ENCODE measurements at regions not wholly inside any gene's neighbourhood (a gene's known extent, or its start where the extent isn't known, plus 50 kb on each side); places are given as distances from the start of the nearest gene placed in this dataset.

- Mint-ChIP-seq H3K4me3 (no peak overlapping the region), H3K36me3 (no peaks in the 10 kb centered on the region), H3K4me1 (peaks cover 5% of the 10 kb centered on the region), H3K9me3 (peaks cover 6% of the 10 kb centered on the region; the same call in 1 of the 2 replicates), H3K27me3 (ENCODE audit: low read depth) (no peaks in the 10 kb centered on the region), H3K27ac (no peak overlapping the region)
- ChIA-PET CTCF (no interaction called here), POLR2A (no interaction called here)
- ATAC-seq (no peak), DNase-seq (ENCODE audit: low spot score) (no peak)
- TF ChIP-seq FOXJ3 (CRISPR knock-in tag; IDR thresholded peaks at IDR 0.05; ENCODE audit: borderline replicate concordance): no peak
- TF ChIP-seq ZNF416 (CRISPR knock-in tag; IDR thresholded peaks at IDR 0.05): no peak
- TF ChIP-seq ZNF532 (CRISPR knock-in tag; IDR thresholded peaks at IDR 0.05; ENCODE audit: borderline replicate concordance): no peak
- TF ChIP-seq PRRX2 (CRISPR knock-in tag; IDR thresholded peaks at IDR 0.05): no peak
- TF ChIP-seq ZNF263 (CRISPR knock-in tag; IDR thresholded peaks at IDR 0.05; ENCODE audit: low read depth): no peak
- TF ChIP-seq TEAD1 (CRISPR knock-in tag; IDR thresholded peaks at IDR 0.05): no peak
- TF ChIP-seq CBFB (CRISPR knock-in tag; IDR thresholded peaks at IDR 0.05; ENCODE audit: low read depth): no peak
- TF ChIP-seq CREB1 (CRISPR knock-in tag; IDR thresholded peaks at IDR 0.05): no peak
- TF ChIP-seq IRF2 (CRISPR knock-in tag; IDR thresholded peaks at IDR 0.05; ENCODE audit: borderline replicate concordance, low read depth): no peak
- no peak for TF ChIP-seq EMX1 (CRISPR knock-in tag; IDR thresholded peaks at IDR 0.05)
- TF ChIP-seq MAX (CRISPR knock-in tag; IDR thresholded peaks at IDR 0.05): no peak
- no peak for TF ChIP-seq SMAD4 (CRISPR knock-in tag; IDR thresholded peaks at IDR 0.05)
- no peak for TF ChIP-seq MYBL2 (CRISPR knock-in tag; IDR thresholded peaks at IDR 0.05)
- TF ChIP-seq TEAD4 (CRISPR knock-in tag; IDR thresholded peaks at IDR 0.05): no peak
- no peak for TF ChIP-seq MLX (CRISPR knock-in tag; IDR thresholded peaks at IDR 0.05)
- no peak for TF ChIP-seq ZBTB21 (CRISPR knock-in tag; IDR thresholded peaks at IDR 0.05; ENCODE audit: borderline replicate concordance)
- no peak for TF ChIP-seq SMAD3 (CRISPR knock-in tag; IDR thresholded peaks at IDR 0.05; ENCODE audit: borderline replicate concordance)
- no peak for TF ChIP-seq TCF7 (CRISPR knock-in tag; IDR thresholded peaks at IDR 0.05; ENCODE audit: low read depth)
- TF ChIP-seq ERG (CRISPR knock-in tag; IDR thresholded peaks at IDR 0.05): no peak
Measured at GRCh38 chr10:133006202-133006601, 63.8 kb upstream of the CFAP46 start.

GRCh38 chr10:133004478-133004877 is 62.1 kb upstream of the CFAP46 start:
- POLR2A ChIA-PET: no interaction called here
- peaks cover 5% of the 10 kb centered on the region for H3K4me1 Mint-ChIP-seq
- peaks cover 6% of the 10 kb centered on the region; the same call in 1 of the 2 replicates for H3K9me3 Mint-ChIP-seq
- DNase-seq (ENCODE audit: low spot score): no peak
- no peak for ATAC-seq
- CTCF ChIA-PET: no interaction called here
- H3K27ac Mint-ChIP-seq: no peak overlapping the region
- H3K27me3 Mint-ChIP-seq (ENCODE audit: low read depth): no peaks in the 10 kb centered on the region
- H3K36me3 Mint-ChIP-seq: no peaks in the 10 kb centered on the region
- no peak overlapping the region for H3K4me3 Mint-ChIP-seq
- TF ChIP-seq KAT7 (CRISPR knock-in tag; IDR thresholded peaks at IDR 0.05; ENCODE audit: borderline replicate concordance): no peak
- no peak for TF ChIP-seq ZMAT4 (CRISPR knock-in tag; IDR thresholded peaks at IDR 0.05)
- no peak for TF ChIP-seq E2F5 (CRISPR knock-in tag; IDR thresholded peaks at IDR 0.05)
- no peak for TF ChIP-seq HMGXB4 (CRISPR knock-in tag; IDR thresholded peaks at IDR 0.05)
- no peak for TF ChIP-seq ATF1 (CRISPR knock-in tag; IDR thresholded peaks at IDR 0.05)
- no peak for TF ChIP-seq TEAD1 (CRISPR knock-in tag; IDR thresholded peaks at IDR 0.05)

Data from WTC11 (cell line).